H9 (cell line): ENCODE measurements at regions not wholly inside any gene's neighbourhood (a gene's known extent, or its start where the extent isn't known, plus 50 kb on each side); places are given as distances from the start of the nearest gene placed in this dataset.

ENCODE experiments used
- DNase-seq: peaks from one replicate; pipeline ENCODE4 v3.0.0-alpha.2; 2017
- H2AFZ ChIP-seq: one replicate; pipeline ENCODE4 v1.6.1; 2013; ENCODE audit warnings: mild to moderate bottlenecking, low read length, control low read depth, moderate library complexity
- H2AK5ac ChIP-seq: 2 replicates; pipeline ENCODE4 v1.6.1; 2013; ENCODE audit warnings: low read length, control low read depth, mixed read lengths; ENCODE audit not compliant: insufficient read length
- H2BK120ac ChIP-seq: one replicate; pipeline ENCODE4 v1.6.1; 2013; ENCODE audit warnings: low read depth, mild to moderate bottlenecking, low read length, control low read depth, inconsistent platforms; ENCODE audit not compliant: poor library complexity, severe bottlenecking
- H2BK12ac ChIP-seq: 2 replicates; pipeline ENCODE4 v1.6.1; 2013; ENCODE audit warnings: low read length, control low read depth, mixed read lengths, low read depth; ENCODE audit not compliant: insufficient read length
- H2BK15ac ChIP-seq: 2 replicates; pipeline ENCODE4 v1.6.1; 2013; ENCODE audit warnings: low read depth, low read length, control low read depth
- H2BK20ac ChIP-seq: one replicate; pipeline ENCODE4 v1.6.1; 2013; ENCODE audit warnings: low read depth, mild to moderate bottlenecking, low read length, control low read depth, inconsistent platforms; ENCODE audit not compliant: poor library complexity, severe bottlenecking
- H2BK5ac ChIP-seq: 2 replicates; pipeline ENCODE4 v1.6.1; 2013; ENCODE audit warnings: low read length, control low read depth, mixed read lengths; ENCODE audit not compliant: insufficient read length
- H3K14ac ChIP-seq: 2 replicates; pipeline ENCODE4 v1.6.1; 2013; ENCODE audit warnings: low read length, control low read depth; ENCODE audit not compliant: insufficient read depth
- H3K18ac ChIP-seq: 2 replicates; pipeline ENCODE4 v1.6.1; 2013; ENCODE audit warnings: low read depth, mild to moderate bottlenecking, mixed read lengths, low read length, control low read depth; ENCODE audit not compliant: insufficient read length
- H3K23ac ChIP-seq: 2 replicates; pipeline ENCODE4 v1.6.1; 2013; ENCODE audit warnings: low read length, control low read depth, mixed read lengths, low read depth; ENCODE audit not compliant: insufficient read length
- H3K23me2 ChIP-seq: 2 replicates; pipeline ENCODE4 v1.6.1; 2013; ENCODE audit warnings: low read depth, mild to moderate bottlenecking, mixed read lengths, low read length, control low read depth; ENCODE audit not compliant: insufficient read length, poor library complexity, severe bottlenecking
- H3K27ac ChIP-seq: 2 replicates; pipeline ENCODE4 v1.5.1; 2013; ENCODE audit warnings: low read length, control low read depth, mixed read lengths, low read depth; ENCODE audit not compliant: insufficient read length
- H3K27me3 ChIP-seq: 2 replicates; pipeline ENCODE4 v1.6.1; 2013; ENCODE audit warnings: low read length, control low read depth, inconsistent platforms; ENCODE audit not compliant: insufficient read depth
- H3K4ac ChIP-seq: 2 replicates; pipeline ENCODE4 v1.6.1; 2013; ENCODE audit warnings: low read depth, mild to moderate bottlenecking, control low read depth, inconsistent platforms, low read length, moderate library complexity
- H3K4me1 ChIP-seq: 2 replicates; pipeline ENCODE4 v1.6.1; 2013; ENCODE audit warnings: low read length, control low read depth, inconsistent platforms; ENCODE audit not compliant: insufficient read depth
- H3K4me2 ChIP-seq: 2 replicates; pipeline ENCODE4 v1.6.1; 2013; ENCODE audit warnings: low read length, control low read depth, mixed read lengths; ENCODE audit not compliant: insufficient read length, insufficient read depth
- H3K56ac ChIP-seq: 2 replicates; pipeline ENCODE4 v1.6.1; 2013; ENCODE audit warnings: low read depth, mild to moderate bottlenecking, mixed read lengths, low read length, control low read depth; ENCODE audit not compliant: insufficient read length
- H3K79me1 ChIP-seq: 2 replicates; pipeline ENCODE4 v1.6.1; 2013; ENCODE audit warnings: low read depth, mild to moderate bottlenecking, moderate library complexity, low read length, control low read depth, inconsistent platforms; ENCODE audit not compliant: insufficient read depth, poor library complexity, severe bottlenecking
- H3K79me2 ChIP-seq: 2 replicates; pipeline ENCODE4 v1.6.1; 2013; ENCODE audit warnings: low read length, control low read depth, inconsistent platforms; ENCODE audit not compliant: insufficient read depth
- H3K9ac ChIP-seq: 2 replicates; pipeline ENCODE4 v1.6.1; 2013; ENCODE audit warnings: low read length, control low read depth, mixed read lengths; ENCODE audit not compliant: insufficient read length; ENCODE audit errors: extremely low read depth
- H3K9me3 ChIP-seq: one replicate; pipeline ENCODE4 v1.6.1; 2013; ENCODE audit warnings: low read depth, low read length, inconsistent platforms; ENCODE audit not compliant: control insufficient read depth
- H3T11ph ChIP-seq: one replicate; pipeline ENCODE4 v1.6.1; 2013; ENCODE audit warnings: mild to moderate bottlenecking, low read length, control low read depth, inconsistent platforms
- H4K20me1 ChIP-seq: one replicate; pipeline ENCODE4 v1.6.1; 2013; ENCODE audit not compliant: control insufficient read depth, insufficient read length, insufficient read depth
- H4K5ac ChIP-seq: 2 replicates; pipeline ENCODE4 v1.6.1; 2013; ENCODE audit warnings: low read depth, mild to moderate bottlenecking, mixed read lengths, low read length, control low read depth; ENCODE audit not compliant: insufficient read length
- H4K8ac ChIP-seq: replicated peaks from 2 replicates; pipeline ENCODE4 v1.6.1; 2013; ENCODE audit warnings: low read length, control low read depth, mixed read lengths, low read depth; ENCODE audit not compliant: insufficient read length
- H4K91ac ChIP-seq: 2 replicates; pipeline ENCODE4 v1.6.1; 2013; ENCODE audit warnings: low read depth, mild to moderate bottlenecking, moderate library complexity, mixed read lengths, low read length, control low read depth; ENCODE audit not compliant: insufficient read length
- H3K27ac Mint-ChIP-seq, 3 experiments: 2 replicates in 2 of 3; 3 replicates in 1 of 3; pipeline ENCODE4 v1.8.0; 2020 to 2021; ENCODE audit warnings: mixed read lengths in 3 of 3, mild to moderate bottlenecking in 1 of 3, moderate library complexity in 1 of 3
- H3K27me3 Mint-ChIP-seq: 2 replicates; pipeline ENCODE4 v1.8.0; 2021; ENCODE audit warnings: low read depth, mild to moderate bottlenecking, moderate library complexity, mixed read lengths
- H3K36me3 Mint-ChIP-seq, 3 experiments: 2 replicates in 2 of 3; 3 replicates in 1 of 3; pipeline ENCODE4 v1.8.0; 2020 to 2021; ENCODE audit warnings: low read depth in 3 of 3, mixed read lengths in 3 of 3; ENCODE audit not compliant: insufficient read depth in 1 of 3
- H3K4me1 Mint-ChIP-seq, 2 experiments: 2 replicates each; pipeline ENCODE4 v1.8.0; 2020; ENCODE audit warnings: mixed read lengths in 2 of 2
- H3K4me3 Mint-ChIP-seq, 2 experiments: 2 replicates in 1 of 2; 3 replicates in 1 of 2; pipeline ENCODE4 v1.8.0; 2020 to 2021; ENCODE audit warnings: mild to moderate bottlenecking in 2 of 2, mixed read lengths in 2 of 2, moderate library complexity in 1 of 2
- H3K9me3 Mint-ChIP-seq, 2 experiments: 2 replicates in 1 of 2; 3 replicates in 1 of 2; pipeline ENCODE4 v1.8.0; 2020; ENCODE audit warnings: mild to moderate bottlenecking in 2 of 2, mixed read lengths in 2 of 2, moderate library complexity in 1 of 2
- WGBS: extraction: QIAGEN DNeasy Blood & Tissue Kit; methylation state at CpG from one replicate; pipeline ENCODE4 v1.1.7; 2013; ENCODE audit warnings: missing lambda C conversion rate, low lambda C conversion rate, mixed read lengths; ENCODE audit not compliant: insufficient read length; ENCODE audit errors: extremely low coverage; 5-methylcytosine and 5-hydroxymethylcytosine counted together
- TF ChIP-seq, protein P1 (sequence below): fragments of 200-600 bp; sonication (generic); conservative IDR thresholded peaks from 3 replicates; pipeline ENCODE4 v1.8.0; 2021; ENCODE audit warnings: antibody characterized with exemption, mild to moderate bottlenecking

DNA sequence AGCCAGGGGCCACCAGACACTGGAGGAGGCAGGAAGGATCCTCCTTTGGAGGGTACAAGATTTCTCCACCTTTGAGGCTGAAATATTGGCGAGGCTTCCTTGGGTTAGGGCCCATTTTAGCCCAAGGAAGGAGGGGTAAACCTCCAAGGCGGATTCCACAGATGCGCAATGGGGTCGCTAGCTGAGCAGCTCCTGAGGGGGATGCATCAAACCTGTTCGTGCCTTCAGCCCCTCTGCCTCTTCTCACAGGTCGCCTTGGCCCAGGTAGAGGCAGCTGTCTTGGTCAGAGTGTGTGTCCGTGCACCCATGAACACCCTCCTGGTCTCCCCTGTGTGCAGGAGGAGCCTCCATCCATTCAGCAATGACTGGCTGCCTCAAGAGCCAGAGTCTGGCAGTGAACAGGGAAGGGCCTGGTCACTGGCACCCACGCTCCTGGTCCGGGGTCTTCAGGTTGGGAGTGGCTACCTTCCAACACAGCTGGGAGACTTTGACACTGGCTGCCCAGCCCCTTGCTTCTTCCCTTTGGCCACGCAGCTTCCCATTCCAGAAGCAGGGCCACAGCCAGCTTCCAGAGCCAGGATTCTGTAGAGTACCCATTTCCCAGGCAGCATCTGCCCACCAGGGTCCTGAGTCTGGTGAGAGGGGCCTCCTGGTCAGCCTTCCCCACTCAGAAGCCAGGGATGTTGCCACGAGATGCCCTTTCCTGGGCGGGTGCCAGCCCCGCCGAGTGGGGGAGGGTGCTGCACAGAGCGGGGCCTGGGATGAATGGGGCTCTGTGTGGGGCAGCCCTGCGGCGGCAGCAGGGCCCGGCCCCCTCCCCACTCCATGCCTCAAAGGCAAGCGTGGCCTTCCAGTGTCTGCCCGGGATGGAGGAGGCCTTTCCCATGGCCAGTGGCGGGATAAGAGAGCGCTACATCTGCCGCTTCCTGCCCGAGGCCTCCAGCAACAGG lies 95.8 kb upstream of the GPC1 start:
- H3K27ac Mint-ChIP-seq: no peak overlapping the region

More for the DNA sequence above, 95.8 kb upstream of the GPC1 start:
- no peak overlapping the region for H3T11ph ChIP-seq
- no peaks in the 10 kb centered on the region for H3K27me3 ChIP-seq
- H3K4ac ChIP-seq: no peak overlapping the region
- no peaks in the 10 kb centered on the region for H3K23me2 ChIP-seq
- no peak overlapping the region for H4K91ac ChIP-seq
- no peak overlapping the region for H3K4me2 ChIP-seq
- H3K4me1 ChIP-seq: no peaks in the 10 kb centered on the region
- H3K27ac ChIP-seq: no peak overlapping the region
- no peaks in the 10 kb centered on the region for H3K79me1 ChIP-seq
- H3K27me3 Mint-ChIP-seq: peaks cover 19% of the 10 kb centered on the region
- DNase-seq: peak; percentile 23
- H3K23ac ChIP-seq: no peak overlapping the region
- no peak overlapping the region for H2BK12ac ChIP-seq
- H2BK20ac ChIP-seq: no peak overlapping the region
- H4K20me1 ChIP-seq: no peaks in the 10 kb centered on the region
- no CpG with 5 or more reads among the region's 24 CpGs for WGBS
- no peak overlapping the region for H2BK5ac ChIP-seq
- no peak overlapping the region for H4K5ac ChIP-seq
- H3K56ac ChIP-seq: no peak overlapping the region
- H3K18ac ChIP-seq: no peak overlapping the region
- H2AFZ ChIP-seq: no peak overlapping the region
- no peak overlapping the region for H2BK120ac ChIP-seq
- no peak overlapping the region for H2AK5ac ChIP-seq
- H3K14ac ChIP-seq: no peak overlapping the region
- H2BK15ac ChIP-seq: no peak overlapping the region
- no peak overlapping the region for H3K4me3 Mint-ChIP-seq
- TF ChIP-seq, protein P1, sequence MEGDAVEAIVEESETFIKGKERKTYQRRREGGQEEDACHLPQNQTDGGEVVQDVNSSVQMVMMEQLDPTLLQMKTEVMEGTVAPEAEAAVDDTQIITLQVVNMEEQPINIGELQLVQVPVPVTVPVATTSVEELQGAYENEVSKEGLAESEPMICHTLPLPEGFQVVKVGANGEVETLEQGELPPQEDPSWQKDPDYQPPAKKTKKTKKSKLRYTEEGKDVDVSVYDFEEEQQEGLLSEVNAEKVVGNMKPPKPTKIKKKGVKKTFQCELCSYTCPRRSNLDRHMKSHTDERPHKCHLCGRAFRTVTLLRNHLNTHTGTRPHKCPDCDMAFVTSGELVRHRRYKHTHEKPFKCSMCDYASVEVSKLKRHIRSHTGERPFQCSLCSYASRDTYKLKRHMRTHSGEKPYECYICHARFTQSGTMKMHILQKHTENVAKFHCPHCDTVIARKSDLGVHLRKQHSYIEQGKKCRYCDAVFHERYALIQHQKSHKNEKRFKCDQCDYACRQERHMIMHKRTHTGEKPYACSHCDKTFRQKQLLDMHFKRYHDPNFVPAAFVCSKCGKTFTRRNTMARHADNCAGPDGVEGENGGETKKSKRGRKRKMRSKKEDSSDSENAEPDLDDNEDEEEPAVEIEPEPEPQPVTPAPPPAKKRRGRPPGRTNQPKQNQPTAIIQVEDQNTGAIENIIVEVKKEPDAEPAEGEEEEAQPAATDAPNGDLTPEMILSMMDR: no peak
- no peak overlapping the region for H4K8ac ChIP-seq
- H3K9me3 Mint-ChIP-seq: peaks cover 3% of the 10 kb centered on the region in 2 experiments; a peak in 4 of 5 replicates
- H3K79me2 ChIP-seq: no peaks in the 10 kb centered on the region
- H3K4me1 Mint-ChIP-seq: no peaks in the 10 kb centered on the region
- no peaks in the 10 kb centered on the region for H3K36me3 Mint-ChIP-seq
- no peaks in the 10 kb centered on the region for H3K9me3 ChIP-seq
- H3K9ac ChIP-seq: no peak overlapping the region
